Kidney (tissue), 13 donors: ENCODE measurements at regions not wholly inside any gene's neighbourhood (a gene's known extent, or its start where the extent isn't known, plus 50 kb on each side); places are given as distances from the start of the nearest gene placed in this dataset.
A peak's percentile ranks its signal among the peaks of the same experiment; 100 is the strongest.

Source experiments
- DNase-seq, 5 donors: peaks; one replicate each; pipeline ENCODE4 v3.0.0-alpha.2; 2013 to 2020
- FAIRE-seq: peaks from 2 replicates; lab custom pipeline; 2012; peaks lifted over from hg19 to GRCh38; lab: Jason Lieb, UNC
- H3K27ac ChIP-seq, 2 donors: one replicate each; pipeline ENCODE4 v1.7.0; 2013; ENCODE audit warnings: low read depth in 2 of 2, low read length in 2 of 2, inconsistent platforms in 1 of 2
- H3K27me3 ChIP-seq: one replicate; pipeline ENCODE4 v1.7.1; 2013; ENCODE audit warnings: low read length, inconsistent platforms; ENCODE audit not compliant: control insufficient read depth, insufficient read depth
- H3K36me3 ChIP-seq, 3 donors: one replicate each; pipeline versions ENCODE4 v1.7.0 to v1.7.1; 2013; ENCODE audit warnings: low read length in 3 of 3, control low read depth in 1 of 3, inconsistent platforms in 1 of 3; ENCODE audit not compliant: insufficient read depth in 3 of 3, control insufficient read depth in 2 of 3
- H3K4me1 ChIP-seq, 3 donors: one replicate each; pipeline versions ENCODE4 v1.7.0 to v1.7.1; 2013; ENCODE audit warnings: low read length in 3 of 3, inconsistent platforms in 1 of 3, low read depth in 1 of 3; ENCODE audit not compliant: control insufficient read depth in 2 of 3, insufficient read depth in 2 of 3
- H3K4me3 ChIP-seq, 3 donors: one replicate each; pipeline versions ENCODE4 v1.7.0 to v1.8.1; 2013; ENCODE audit warnings: low read length in 3 of 3, control low read depth in 1 of 3, inconsistent platforms in 1 of 3
- H3K9ac ChIP-seq, 3 donors: one replicate each; pipeline versions ENCODE4 v1.7.0 to v1.7.1; 2013; ENCODE audit warnings: low read length in 3 of 3, control low read depth in 1 of 3, inconsistent platforms in 1 of 3
- H3K9me3 ChIP-seq, 3 donors: one replicate each; pipeline versions ENCODE4 v1.7.0 to v1.7.1; 2013; ENCODE audit warnings: low read length in 3 of 3, control low read depth in 1 of 3, inconsistent platforms in 1 of 3; ENCODE audit not compliant: control insufficient read depth in 2 of 3, insufficient read depth in 1 of 3
- CTCF ChIP-seq: IDR thresholded peaks from 3 replicates; pipeline ENCODE4 v1.5.1; 2012; ENCODE audit warnings: mild to moderate bottlenecking, moderate library complexity, borderline replicate concordance; ENCODE audit not compliant: insufficient read depth; ENCODE audit errors: extremely low read depth
- intact Hi-C: fragments of 100-400 bp; cut with DNase I; formaldehyde crosslinking; loops from one replicate; pipeline ENCODE4 v1.11.1; 2022
- donor health status: control.
- donor health status: control.
- donor health status: control.
- donor health status: control.
- donor health status: control.
- donor health status: DM: yes; HTN: yes; CAD: no.
- donor health status: Normal renal cell carcinoma (clear cell type).

DNA sequence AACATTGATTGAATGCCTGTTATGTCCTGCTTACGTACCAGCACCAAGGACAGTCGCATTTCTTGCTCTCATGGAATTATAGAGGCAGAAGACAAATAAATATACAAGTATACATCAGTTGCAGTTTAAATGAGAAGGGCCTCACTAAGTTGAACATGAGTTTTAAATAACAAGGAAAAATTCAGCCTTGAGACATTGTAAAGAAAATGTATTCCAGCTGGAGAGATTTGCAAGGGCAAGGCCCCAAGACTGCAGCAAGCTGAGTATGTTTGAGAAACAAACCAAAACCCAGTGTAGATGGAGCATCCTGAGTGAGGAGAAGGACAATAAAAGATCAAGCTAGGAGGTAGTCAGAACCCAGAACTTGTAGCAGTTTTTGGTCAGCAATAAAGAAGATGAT is 123.2 kb upstream of the BMP5 start:
- Histone ChIP-seq H3K4me1 (no peaks in the 10 kb centered on the region), H3K27me3 (no peaks in the 10 kb centered on the region), H3K9ac (no peak overlapping the region), H3K4me3 (no peak overlapping the region), H3K36me3 (no peaks in the 10 kb centered on the region), H3K9me3 (peaks cover 0 to under 1% (median 0%) of the 10 kb centered on the region in 3 donors), H3K27ac (no peak overlapping the region)
- no peak for TF ChIP-seq CTCF
- DNase-seq (peak in 2 of 5 donors; percentile 13 to 60), FAIRE-seq (no peak)
- intact Hi-C loops, result no loop called here

DNA sequence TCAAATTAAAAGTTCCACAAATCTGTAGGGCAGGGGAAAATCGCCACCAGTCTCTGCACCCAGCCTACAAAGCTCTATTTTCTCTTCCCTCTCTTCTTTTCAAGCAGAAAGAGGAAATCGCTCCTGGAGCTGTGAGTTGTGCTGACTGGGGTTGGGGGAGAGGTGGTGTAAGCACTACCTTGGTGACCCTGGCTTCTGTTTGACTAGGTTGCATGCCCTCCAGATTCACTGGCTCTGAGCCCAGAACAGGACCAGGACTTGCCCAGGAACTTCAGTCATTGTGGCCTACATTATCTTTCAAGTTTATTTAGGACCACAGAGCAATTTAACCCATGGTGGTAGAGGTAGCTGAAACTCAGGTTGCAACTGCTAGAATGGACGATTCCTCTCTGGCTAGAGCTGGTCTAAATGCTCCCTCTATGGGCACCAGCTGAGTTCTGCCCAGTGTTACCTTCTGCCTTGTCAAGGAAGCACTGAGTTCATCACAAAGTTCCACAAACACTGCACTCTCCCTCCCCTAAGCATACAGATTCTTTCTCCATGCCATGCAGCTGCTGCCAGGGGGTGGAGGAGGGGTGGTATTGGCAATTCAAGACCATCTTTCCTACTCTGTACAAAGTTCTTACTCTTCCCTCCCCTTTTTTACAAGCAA is 122.0 kb upstream of the BMP5 start:
- Histone ChIP-seq H3K36me3 (no peaks in the 10 kb centered on the region), H3K9ac (no peak overlapping the region), H3K27me3 (no peaks in the 10 kb centered on the region), H3K9me3 (peaks cover 0 to 3% (median 0%) of the 10 kb centered on the region in 3 donors), H3K4me3 (no peak overlapping the region), H3K27ac (no peak overlapping the region), H3K4me1 (no peaks in the 10 kb centered on the region)
- DNase-seq, result no peak
- no peak for TF ChIP-seq CTCF
- no peak for FAIRE-seq
- intact Hi-C loops, result no loop called here

GRCh38 chr6:55994531-55994930 is 119.1 kb upstream of the BMP5 start:
- H3K4me1 ChIP-seq, result no peaks in the 10 kb centered on the region
- intact Hi-C loops, result no loop called here
- H3K27me3 ChIP-seq, result no peaks in the 10 kb centered on the region
- FAIRE-seq (no peak), DNase-seq (no peak)
- H3K27ac ChIP-seq, result no peak overlapping the region
- H3K36me3 ChIP-seq, result no peaks in the 10 kb centered on the region
- no peak overlapping the region for H3K4me3 ChIP-seq
- peaks cover 0 to 3% (median 0%) of the 10 kb centered on the region in 3 donors for H3K9me3 ChIP-seq
- H3K9ac ChIP-seq, result no peak overlapping the region
- TF ChIP-seq CTCF, result no peak

GRCh38 chr6:55993418-55993817 is 118.0 kb upstream of the BMP5 start:
- no peak for TF ChIP-seq CTCF
- intact Hi-C loops, result no loop called here
- Histone ChIP-seq H3K36me3 (no peaks in the 10 kb centered on the region), H3K4me1 (no peaks in the 10 kb centered on the region), H3K4me3 (no peak overlapping the region), H3K9ac (no peak overlapping the region), H3K9me3 (peaks cover 0 to 3% (median 0%) of the 10 kb centered on the region in 3 donors), H3K27me3 (no peaks in the 10 kb centered on the region), H3K27ac (no peak overlapping the region)
- DNase-seq (no peak), FAIRE-seq (no peak)
